LNCAP (cell line): ENCODE measurements at regions not wholly inside any gene's neighbourhood (a gene's known extent, or its start where the extent isn't known, plus 50 kb on each side); places are given as distances from the start of the nearest gene placed in this dataset.

Experiments
- CTCF ChIP-seq: fragments of 450-650 bp; IDR thresholded peaks from 2 replicates; pipeline ENCODE4 v1.5.1; 2017; ENCODE audit warnings: mild to moderate bottlenecking

- TF ChIP-seq CTCF: no peak
Observed at GRCh38 chr11:115119146-115119545, 385.1 kb downstream of the CADM1 start.
